ENCODE measurements at regions not wholly inside any gene's neighbourhood (a gene's known extent, or its start where the extent isn't known, plus 50 kb on each side); places are given as distances from the start of the nearest gene placed in this dataset.

- Histone ChIP-seq H3K36me3 (no peaks in the 10 kb centered on the region), H3K4me1 (no peaks in the 10 kb centered on the region), H3K9me3 (no peaks in the 10 kb centered on the region), H3K4me3 (replicated peaks in 1 of 3) (no peak overlapping the region), H3K27me3 (no peaks in the 10 kb centered on the region), H3K27ac (no peak overlapping the region)
- intact Hi-C loops (cut with DNase I), result no loop called here
- TF ChIP-seq CTCF (IDR thresholded peaks at IDR 0.05) (no peak), POLR2A (IDR thresholded peaks at IDR 0.05) (no peak)
- WGBS, 2 donors, result 85 to 95% methylated on average over 1 of the region's 1 CpG
- no peak for DNase-seq
These were observed 144.5 kb upstream of the EGFLAM start for GRCh38 chr5:38113880-38114279.

GRCh38 chr5:38113456-38113855 lies 144.9 kb upstream of the EGFLAM start:
- Histone ChIP-seq H3K27ac (no peak overlapping the region), H3K27me3 (no peaks in the 10 kb centered on the region), H3K9me3 (no peaks in the 10 kb centered on the region), H3K4me1 (no peaks in the 10 kb centered on the region), H3K4me3 (replicated peaks in 1 of 3) (no peak overlapping the region), H3K36me3 (no peaks in the 10 kb centered on the region)
- no peak for DNase-seq
- intact Hi-C loops (cut with DNase I), result no loop called here
- TF ChIP-seq POLR2A (IDR thresholded peaks at IDR 0.05) (no peak), CTCF (IDR thresholded peaks at IDR 0.05) (no peak)
- WGBS, 2 donors, result 88 to 91% methylated on average over 5 of the region's 5 CpGs

GRCh38 chr5:38112938-38113337 lies 145.4 kb upstream of the EGFLAM start:
- Histone ChIP-seq H3K9me3 (no peaks in the 10 kb centered on the region), H3K4me3 (replicated peaks in 1 of 3) (no peak overlapping the region), H3K27ac (no peak overlapping the region), H3K4me1 (no peaks in the 10 kb centered on the region), H3K27me3 (no peaks in the 10 kb centered on the region), H3K36me3 (no peaks in the 10 kb centered on the region)
- no peak for TF ChIP-seq CTCF (IDR thresholded peaks at IDR 0.05)
- TF ChIP-seq POLR2A (IDR thresholded peaks at IDR 0.05), result no peak
- 88 to 90% methylated on average over 4 of the region's 4 CpGs for WGBS, 2 donors
- intact Hi-C loops (cut with DNase I), result no loop called here
- no peak for DNase-seq

GRCh38 chr5:38110130-38110529 lies 148.2 kb upstream of the EGFLAM start:
- TF ChIP-seq POLR2A (IDR thresholded peaks at IDR 0.05) (no peak), CTCF (IDR thresholded peaks at IDR 0.05) (no peak)
- WGBS, 2 donors, result 87 to 89% methylated on average over 6 of the region's 6 CpGs
- no peaks in the 10 kb centered on the region for H3K36me3 ChIP-seq
- H3K27me3 ChIP-seq, result no peaks in the 10 kb centered on the region
- DNase-seq, result no peak
- H3K4me1 ChIP-seq, result no peaks in the 10 kb centered on the region
- intact Hi-C loops (cut with DNase I), result no loop called here
- no peak overlapping the region for H3K27ac ChIP-seq
- no peaks in the 10 kb centered on the region for H3K9me3 ChIP-seq
- H3K4me3 ChIP-seq (replicated peaks in 1 of 3), result no peak overlapping the region

GRCh38 chr5:38107096-38107495 lies 151.3 kb upstream of the EGFLAM start:
- Histone ChIP-seq H3K27me3 (no peaks in the 10 kb centered on the region), H3K36me3 (no peaks in the 10 kb centered on the region), H3K4me3 (replicated peaks in 1 of 3) (no peak overlapping the region), H3K4me1 (no peaks in the 10 kb centered on the region), H3K9me3 (no peaks in the 10 kb centered on the region), H3K27ac (no peak overlapping the region)
- intact Hi-C loops (cut with DNase I), result no loop called here
- no peak for TF ChIP-seq POLR2A (IDR thresholded peaks at IDR 0.05)
- no peak for TF ChIP-seq CTCF (IDR thresholded peaks at IDR 0.05)
- no peak for DNase-seq
- WGBS, 2 donors, result 91 to 95% methylated on average over 5 to 6 of the region's 6 CpGs

Data from thyroid gland (tissue), 4 donors.